Spleen (tissue), 11 donors: ENCODE measurements at regions not wholly inside any gene's neighbourhood (a gene's known extent, or its start where the extent isn't known, plus 50 kb on each side); places are given as distances from the start of the nearest gene placed in this dataset.

Experiments
- DNase-seq: peaks from one replicate; pipeline ENCODE4 v3.0.0-alpha.2; 2020
- H3K27ac ChIP-seq, 8 donors: fragments of 200-600 bp; sonication (generic) in 7 of 8; 1 replicate in 4 of 8; 2 replicates in 4 of 8; pipeline versions ENCODE4 v1.5.0 to v1.8.0; 2016 to 2021; ENCODE audit warnings: inconsistent platforms in 4 of 8, mild to moderate bottlenecking in 4 of 8, moderate library complexity in 1 of 8
- H3K27me3 ChIP-seq, 7 donors: fragments of 200-600 bp; sonication (generic) in 6 of 7; replicated peaks in 1 of 7; 1 replicate in 4 of 7; 2 replicates in 3 of 7; pipeline versions ENCODE4 v1.5.0 to v1.8.0; 2016 to 2021; ENCODE audit warnings: inconsistent platforms in 3 of 7, mild to moderate bottlenecking in 1 of 7
- H3K36me3 ChIP-seq, 6 donors: fragments of 200-600 bp; sonication (generic) in 5 of 6; 1 replicate in 4 of 6; 2 replicates in 2 of 6; pipeline versions ENCODE4 v1.5.0 to v1.8.0; 2016 to 2021; ENCODE audit warnings: inconsistent platforms in 2 of 6
- H3K4me1 ChIP-seq, 6 donors: fragments of 200-600 bp; sonication (generic) in 5 of 6; 1 replicate in 3 of 6; 2 replicates in 3 of 6; pipeline versions ENCODE4 v1.5.0 to v1.8.0; 2016 to 2021; ENCODE audit warnings: inconsistent platforms in 3 of 6
- H3K4me3 ChIP-seq, 8 donors: fragments of 200-600 bp; sonication (generic) in 7 of 8; 1 replicate in 4 of 8; 2 replicates in 4 of 8; pipeline versions ENCODE4 v1.5.0 to v1.8.0; 2016 to 2021; ENCODE audit warnings: inconsistent platforms in 4 of 8, mild to moderate bottlenecking in 4 of 8, moderate library complexity in 2 of 8
- H3K9me3 ChIP-seq, 8 donors: fragments of 200-600 bp; sonication (generic) in 7 of 8; 1 replicate in 4 of 8; 2 replicates in 4 of 8; pipeline versions ENCODE4 v1.5.0 to v1.8.0; 2016 to 2021; ENCODE audit warnings: inconsistent platforms in 4 of 8
- CTCF ChIP-seq, 11 experiments: fragments of 200-600 bp in 7 of 11; fragments of 450-650 bp in 4 of 11; sonication (generic) in 4 of 11; IDR thresholded peaks in 8 of 11; conservative IDR thresholded peaks in 3 of 11; 1 replicate in 7 of 11; 2 replicates in 4 of 11; pipeline versions ENCODE4 v1.4.0 to v1.8.0; 2016 to 2021; ENCODE audit warnings: antibody characterized with exemption in 11 of 11, inconsistent platforms in 4 of 11, mild to moderate bottlenecking in 1 of 11
- POLR2A ChIP-seq, 3 donors: fragments of 450-650 bp; IDR thresholded peaks; one replicate each; pipeline ENCODE4 v1.5.1; 2017; ENCODE audit warnings: antibody characterized with exemption in 3 of 3, mild to moderate bottlenecking in 1 of 3
- POLR2AphosphoS5 ChIP-seq, 3 donors: sonication (generic); formaldehyde crosslinking; IDR thresholded peaks; one replicate each; pipeline ENCODE4 v1.5.1; 2017; ENCODE audit warnings: antibody characterized with exemption in 3 of 3
- WGBS, 5 donors: extraction: QIAGEN DNeasy Blood & Tissue Kit in 3 of 5; methylation state at CpG; one replicate each; pipeline versions ENCODE4 v1.1.5 to v1.1.7; 2013 to 2018; 5-methylcytosine and 5-hydroxymethylcytosine counted together
- intact Hi-C: fragments of 100-400 bp; cut with DNase I; formaldehyde crosslinking; loops from one replicate; pipeline ENCODE4 v1.15.0; 2023; ENCODE audit warnings: low total_unique reads
- donor health status: healthy with polysubstance abuse.
- donor health status: DM: no; HTN: no; CAD: no; lungs with moderate emphysema.
- donor health status: DM: no; HTN: no; CAD: no.
- donor health status: Bipolar disorder and iron deficiency.
- donor health status: healthy.
- donor health status: DM: no; HTN: no; CAD: no.
- donor health status: DM: yes; HTN: yes; CAD: no.

DNA sequence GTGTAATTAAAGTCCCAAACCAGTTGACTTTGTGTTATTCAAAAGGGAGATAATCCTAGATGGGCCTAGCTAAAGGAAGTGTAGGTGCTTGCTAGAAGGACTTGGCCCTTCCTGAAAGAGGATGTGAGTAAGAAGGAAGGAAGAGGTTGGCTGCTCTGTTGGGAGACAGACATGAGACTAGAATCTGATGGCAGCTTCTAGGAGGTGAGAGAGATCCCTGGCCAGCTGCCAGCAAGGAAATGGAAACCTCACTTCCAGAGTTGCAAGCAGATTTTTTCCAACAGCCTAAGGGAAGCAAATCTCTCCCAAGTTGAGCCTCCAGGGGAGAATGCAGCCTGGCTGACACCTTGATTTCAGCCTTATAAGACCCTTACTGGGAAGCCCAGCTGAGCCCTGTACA lies 368.4 kb upstream of the ZMIZ1 start:
- TF ChIP-seq CTCF (IDR thresholded peaks at IDR 0.05 in 8 of 11, conservative IDR thresholded peaks at IDR 0.05 in 3 of 11) (no peak), POLR2AphosphoS5 (IDR thresholded peaks at IDR 0.05) (no peak), POLR2A (IDR thresholded peaks at IDR 0.05) (no peak)
- peaks cover 0 to 6% (median 0%) of the 10 kb centered on the region in 7 donors for H3K27me3 ChIP-seq
- H3K4me3 ChIP-seq, result no peak overlapping the region
- DNase-seq, result no peak
- H3K4me1 ChIP-seq, result peaks cover 0 to 21% (median 0%) of the 10 kb centered on the region in 6 donors
- no peaks in the 10 kb centered on the region for H3K9me3 ChIP-seq
- H3K27ac ChIP-seq, result no peak overlapping the region
- intact Hi-C loops, result no loop called here
- no peaks in the 10 kb centered on the region for H3K36me3 ChIP-seq

DNA sequence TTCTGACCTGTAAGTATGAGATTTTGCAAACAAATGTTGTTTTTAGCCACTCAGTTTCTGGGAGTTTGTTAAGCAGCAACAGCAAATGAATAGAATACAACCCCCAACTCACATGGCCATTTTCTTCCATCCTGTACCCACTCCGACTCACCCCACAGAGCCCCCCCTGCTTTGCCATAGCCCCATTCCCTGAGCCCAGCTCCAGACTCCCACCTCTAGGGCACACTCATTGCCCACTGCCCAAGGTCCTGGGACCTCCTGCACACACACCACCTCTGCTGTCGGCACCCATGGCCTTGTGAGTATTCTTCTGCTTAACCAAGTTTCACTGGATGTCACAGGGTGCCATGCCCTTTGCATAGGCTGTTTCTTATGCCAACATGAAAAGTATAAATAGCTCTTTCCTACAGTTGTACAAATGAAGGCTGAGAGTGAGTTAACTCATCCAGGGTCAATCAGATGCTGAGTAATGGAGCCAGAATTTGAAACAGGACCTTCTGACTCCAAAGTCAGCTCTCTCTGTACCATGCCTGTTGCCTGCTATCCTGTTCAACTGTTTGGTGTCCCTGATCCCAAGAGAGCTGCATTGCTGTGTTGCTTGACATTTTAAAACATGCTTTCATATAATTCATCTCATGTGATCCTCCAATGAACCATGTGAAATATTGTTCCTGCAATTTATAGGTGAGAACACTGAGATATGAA lies 367.8 kb upstream of the ZMIZ1 start:
- no peak for TF ChIP-seq POLR2A (IDR thresholded peaks at IDR 0.05)
- no peak for TF ChIP-seq CTCF (IDR thresholded peaks at IDR 0.05 in 8 of 11, conservative IDR thresholded peaks at IDR 0.05 in 3 of 11)
- TF ChIP-seq POLR2AphosphoS5 (IDR thresholded peaks at IDR 0.05), result no peak
- no peaks in the 10 kb centered on the region for H3K9me3 ChIP-seq
- intact Hi-C loops, result no loop called here
- 72 to 89% (median 85%) methylated on average over 2 of the region's 2 CpGs for WGBS, 5 donors
- peaks cover 0 to 21% (median 0%) of the 10 kb centered on the region in 6 donors for H3K4me1 ChIP-seq
- H3K27ac ChIP-seq, result no peak overlapping the region
- no peak overlapping the region for H3K4me3 ChIP-seq
- H3K36me3 ChIP-seq, result no peaks in the 10 kb centered on the region
- H3K27me3 ChIP-seq, result peaks cover 0 to 6% (median 0%) of the 10 kb centered on the region in 7 donors
- DNase-seq, result no peak

- peaks cover 0 to 6% (median 0%) of the 10 kb centered on the region in 7 donors for H3K27me3 ChIP-seq
- no peaks in the 10 kb centered on the region for H3K36me3 ChIP-seq
- DNase-seq, result no peak
- 90 to 95% (median 94%) methylated on average over 8 of the region's 8 CpGs for WGBS, 5 donors
- H3K4me1 ChIP-seq, result peaks cover 0 to 21% (median 0%) of the 10 kb centered on the region in 6 donors
- intact Hi-C loops, result no loop called here
- no peaks in the 10 kb centered on the region for H3K9me3 ChIP-seq
- H3K27ac ChIP-seq, result no peak overlapping the region
- TF ChIP-seq CTCF (IDR thresholded peaks at IDR 0.05 in 8 of 11, conservative IDR thresholded peaks at IDR 0.05 in 3 of 11) (no peak), POLR2A (IDR thresholded peaks at IDR 0.05) (no peak), POLR2AphosphoS5 (IDR thresholded peaks at IDR 0.05) (no peak)
- no peak overlapping the region for H3K4me3 ChIP-seq
These were observed 366.6 kb upstream of the ZMIZ1 start for GRCh38 chr10:78702186-78702585.

- Histone ChIP-seq H3K27me3 (peaks cover 0 to 6% (median 0%) of the 10 kb centered on the region in 7 donors), H3K4me1 (peaks cover 0 to 21% (median 0%) of the 10 kb centered on the region in 6 donors), H3K9me3 (no peaks in the 10 kb centered on the region), H3K4me3 (no peak overlapping the region), H3K36me3 (no peaks in the 10 kb centered on the region), H3K27ac (no peak overlapping the region)
- intact Hi-C loops, result no loop called here
- WGBS, 5 donors, result 67 to 94% (median 85%) methylated on average over 6 of the region's 6 CpGs
- DNase-seq, result no peak
- TF ChIP-seq POLR2AphosphoS5 (IDR thresholded peaks at IDR 0.05), result no peak
- no peak for TF ChIP-seq POLR2A (IDR thresholded peaks at IDR 0.05)
- TF ChIP-seq CTCF (IDR thresholded peaks at IDR 0.05 in 8 of 11, conservative IDR thresholded peaks at IDR 0.05 in 3 of 11), result no peak
These were observed 365.9 kb upstream of the ZMIZ1 start for GRCh38 chr10:78702876-78703275.
